Right hindlimb (tissue), 1 donor: ENCODE measurements at regions not wholly inside any gene's neighbourhood (a gene's known extent, or its start where the extent isn't known, plus 50 kb on each side); places are given as distances from the start of the nearest gene placed in this dataset.
"Not testable (repeated sequence)": the region's sequence is repeated elsewhere in the genome, so short reads cannot be mapped to it uniquely, and the experiment has no call there.

Experiments
- DNase-seq: peaks from one replicate; pipeline ENCODE4 v3.0.0-alpha.2; 2018

DNA sequence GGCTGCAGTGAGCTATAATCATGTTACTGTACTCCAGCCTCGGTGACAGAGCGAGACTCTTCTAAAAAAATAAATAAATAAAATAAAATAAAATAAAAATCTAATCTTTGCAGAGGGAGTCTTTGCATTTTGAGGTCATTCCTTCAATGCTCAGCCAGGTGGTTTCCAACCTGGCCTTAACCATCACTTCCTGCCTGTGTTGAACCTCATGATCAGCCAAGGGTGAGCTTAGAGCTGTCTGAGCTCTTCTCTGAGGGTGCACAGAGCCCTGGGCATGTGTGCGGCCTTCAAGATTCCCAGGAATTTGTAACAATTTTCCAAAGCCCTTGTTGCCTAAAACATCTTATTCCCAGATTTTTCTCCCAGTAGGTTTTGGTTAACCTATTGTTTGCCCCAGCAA lies 94.3 kb downstream of the KCNJ12 start:
- DNase-seq: not testable (repeated sequence)

DNA sequence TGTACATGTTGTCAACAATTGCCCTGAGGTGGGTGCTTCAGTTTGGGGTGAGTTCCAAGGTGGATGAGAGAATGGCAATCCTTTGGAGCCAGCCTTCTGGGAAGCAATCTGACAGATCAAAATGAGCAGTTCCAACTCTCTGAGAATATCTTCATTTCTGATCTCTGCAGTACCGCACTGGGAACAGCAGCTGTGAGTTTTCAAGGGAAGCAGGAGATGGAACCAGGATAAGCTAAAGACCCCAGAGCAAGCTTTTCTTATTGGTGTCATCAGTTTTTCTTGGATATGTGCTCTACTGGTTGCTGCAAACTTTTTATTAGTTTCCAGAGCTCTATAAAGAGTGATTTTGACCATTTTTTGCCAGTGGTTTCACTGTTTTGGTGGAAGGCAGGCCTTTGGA lies 94.7 kb downstream of the KCNJ12 start:
- DNase-seq: no peak

DNA sequence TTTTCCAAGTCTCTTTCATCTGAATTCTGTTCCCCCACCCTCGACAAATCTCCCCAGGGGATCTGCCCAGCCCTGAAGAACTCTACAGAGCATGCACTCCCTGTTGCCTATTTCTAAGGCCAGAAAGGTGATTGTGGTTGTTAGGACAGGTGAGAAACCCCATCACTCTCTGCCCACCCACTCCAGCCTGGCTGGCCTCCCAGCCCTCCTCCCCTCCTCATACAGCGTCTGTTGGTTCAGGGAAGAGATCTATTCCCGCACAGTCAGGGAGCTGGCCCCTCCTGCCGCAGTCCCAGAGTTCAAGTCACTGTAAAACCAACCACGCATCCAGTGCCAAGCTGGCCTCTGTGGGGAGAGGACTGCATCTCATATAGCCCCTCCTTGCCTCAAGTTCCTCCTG lies 98.7 kb downstream of the KCNJ12 start:
- DNase-seq: no peak

DNA sequence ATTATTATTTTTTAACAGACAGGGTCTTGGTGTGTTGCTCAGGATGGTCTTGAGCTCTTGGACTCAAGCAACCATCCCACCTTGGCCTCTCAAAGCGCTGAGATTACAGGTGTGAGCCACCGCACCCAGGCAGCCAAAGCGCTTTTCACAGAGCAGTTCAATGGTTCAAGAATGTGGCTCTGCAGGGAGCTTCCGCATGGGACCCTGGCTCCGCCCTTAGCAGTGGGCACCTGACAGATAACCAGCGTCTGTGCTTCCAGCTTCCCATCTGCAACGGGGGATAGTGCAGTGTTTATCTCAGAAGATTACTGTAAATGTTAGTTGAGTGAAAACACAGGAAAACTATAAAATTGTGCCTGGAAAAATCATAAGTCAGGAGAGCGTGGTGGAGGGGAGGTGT lies 99.4 kb downstream of the KCNJ12 start:
- no peak for DNase-seq

- DNase-seq: no peak
These were observed 100.7 kb downstream of the KCNJ12 start for GRCh38 chr17:21476867-21477266.

GRCh38 chr17:21482189-21482865 lies 106.2 kb downstream of the KCNJ12 start:
- no peak for DNase-seq

DNA sequence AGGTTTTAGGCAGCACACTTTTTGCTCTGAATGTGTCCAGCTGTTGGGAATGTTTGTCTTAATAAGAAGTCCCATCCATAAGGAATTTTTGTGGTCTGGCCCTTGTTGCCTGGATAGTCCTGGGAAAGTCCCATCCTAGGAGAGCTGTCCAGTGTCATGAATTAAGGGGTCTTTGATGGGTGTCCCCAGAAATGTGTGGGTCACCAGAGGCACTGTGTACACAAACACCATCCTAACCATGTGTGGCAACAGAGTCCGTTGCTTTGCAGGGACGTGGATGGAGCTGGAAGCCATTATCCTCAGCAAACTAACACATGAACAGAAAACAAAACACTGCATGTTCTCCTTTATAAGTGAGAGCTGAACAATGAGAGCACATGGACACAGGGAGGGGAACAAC lies 111.9 kb downstream of the KCNJ12 start:
- not testable (repeated sequence) for DNase-seq

DNA sequence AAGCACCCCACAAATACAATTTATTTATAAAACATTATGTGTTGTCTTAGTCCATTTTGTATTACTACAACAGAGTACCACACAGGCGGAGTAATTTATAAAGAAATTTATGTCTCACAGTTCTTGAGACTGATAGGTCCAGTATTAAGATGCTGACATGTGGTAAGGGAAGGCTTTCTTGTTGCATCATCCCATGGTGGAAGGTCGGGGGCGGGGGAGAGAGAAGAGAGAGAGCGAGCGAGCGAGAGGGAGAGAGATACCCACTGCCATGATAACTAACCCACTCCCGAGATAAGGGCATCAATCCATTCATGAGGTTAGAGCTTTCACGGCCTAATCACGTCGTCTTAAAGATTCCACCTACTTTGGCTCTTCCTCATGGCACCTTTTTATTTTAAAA lies 117.8 kb downstream of the KCNJ12 start:
- DNase-seq: no peak

GRCh38 chr17:21495281-21495680 lies 119.1 kb downstream of the KCNJ12 start:
- DNase-seq: no peak

- no peak for DNase-seq
These were observed 123.9 kb downstream of the KCNJ12 start for GRCh38 chr17:21500064-21500463.

GRCh38 chr17:21501927-21502700 lies 126.0 kb downstream of the KCNJ12 start:
- DNase-seq: not testable (repeated sequence)

DNA sequence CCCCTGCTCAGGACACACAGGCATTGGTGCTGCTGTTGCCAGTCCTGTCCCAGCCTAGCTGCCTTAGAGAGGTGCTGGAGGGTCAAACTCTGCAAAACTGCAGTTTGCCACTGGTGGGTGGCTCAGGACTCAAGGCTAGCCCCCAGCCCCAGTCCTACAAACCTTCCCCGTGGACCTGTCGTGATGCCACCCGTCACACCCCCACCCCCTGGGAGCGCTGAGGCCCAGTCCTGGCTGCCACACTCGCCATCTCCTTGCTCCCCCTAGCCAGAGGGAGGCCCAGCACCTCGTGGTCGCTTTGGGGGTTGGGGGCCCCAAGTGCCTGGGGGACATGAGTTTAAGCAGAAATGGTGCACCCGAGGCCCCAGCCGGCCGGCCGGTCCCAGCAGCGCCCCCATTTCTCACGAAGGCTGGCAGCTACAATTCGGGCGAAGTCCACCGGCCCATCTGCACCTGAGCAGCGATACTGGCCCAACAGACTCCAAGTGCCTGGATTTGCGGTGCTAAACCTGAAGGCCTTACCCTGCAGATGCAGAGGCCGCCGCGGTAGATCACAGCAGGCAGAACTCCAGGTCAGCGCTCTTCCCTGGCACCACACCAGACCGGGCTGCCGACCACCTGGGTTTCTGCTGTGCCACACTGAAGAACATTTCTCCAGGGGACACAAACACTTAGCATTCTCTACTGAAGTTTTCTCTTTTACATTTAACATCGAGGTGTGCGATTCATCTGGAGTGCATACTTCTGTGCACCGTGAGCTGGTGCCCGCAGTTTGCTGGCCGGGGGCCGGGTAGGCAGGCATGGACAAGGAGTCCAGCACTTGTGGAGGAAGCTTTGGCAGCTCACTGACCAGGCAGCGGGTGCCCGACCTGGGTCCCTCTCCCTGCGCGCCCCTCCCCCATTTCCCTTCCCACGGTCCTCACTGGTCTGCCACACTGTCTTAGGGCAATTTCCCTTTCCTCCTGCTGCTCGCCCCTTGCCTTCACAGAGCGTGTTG lies 130.0 kb downstream of the KCNJ12 start:
- DNase-seq: no peak

DNA sequence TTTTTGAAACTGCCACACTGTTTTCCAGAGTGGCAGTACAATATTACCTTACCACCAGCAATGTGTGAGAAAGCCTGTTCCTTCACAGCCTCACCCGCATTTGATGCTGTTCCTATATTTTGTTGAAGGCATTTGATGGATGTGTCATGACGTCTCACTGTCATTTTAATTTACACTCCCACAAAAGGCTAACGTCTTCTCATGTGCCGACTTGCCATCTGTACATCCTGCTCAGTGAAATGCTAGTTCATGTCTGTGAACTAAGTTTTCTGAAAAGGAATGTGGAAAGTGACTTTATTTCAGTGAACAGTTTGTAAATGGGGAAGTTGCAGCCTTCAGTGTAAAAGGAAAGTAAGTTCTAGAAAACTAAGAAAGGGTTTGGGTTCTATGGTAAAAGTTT lies 131.6 kb downstream of the KCNJ12 start:
- DNase-seq: not testable (repeated sequence)

- DNase-seq: no peak
These were observed 132.1 kb downstream of the KCNJ12 start for GRCh38 chr17:21508211-21508610.

DNA sequence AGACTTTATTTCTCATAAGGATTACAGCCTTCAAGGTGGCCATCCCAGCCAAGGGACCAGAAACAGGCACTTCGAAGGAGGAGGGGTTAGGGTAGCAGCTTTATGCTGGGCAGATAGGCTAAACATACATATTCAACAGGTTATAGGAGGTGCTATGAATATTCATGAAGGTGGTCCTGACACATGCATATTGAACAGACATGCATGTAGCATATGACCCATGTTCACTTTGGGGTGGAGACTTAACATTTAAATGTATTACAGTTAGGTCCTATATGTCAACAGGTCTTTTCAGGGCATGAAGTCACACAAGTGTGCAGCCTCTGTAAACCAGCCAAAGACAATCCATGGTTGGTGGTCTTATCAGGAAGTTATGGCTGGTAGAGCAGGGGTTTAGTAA lies 133.2 kb downstream of the KCNJ12 start:
- not testable (repeated sequence) for DNase-seq

- no peak for DNase-seq
These were observed 134.7 kb downstream of the KCNJ12 start for GRCh38 chr17:21510686-21511362.

GRCh38 chr17:21511363-21512195 lies 135.4 kb downstream of the KCNJ12 start:
- peak; percentile 90 for DNase-seq

DNA sequence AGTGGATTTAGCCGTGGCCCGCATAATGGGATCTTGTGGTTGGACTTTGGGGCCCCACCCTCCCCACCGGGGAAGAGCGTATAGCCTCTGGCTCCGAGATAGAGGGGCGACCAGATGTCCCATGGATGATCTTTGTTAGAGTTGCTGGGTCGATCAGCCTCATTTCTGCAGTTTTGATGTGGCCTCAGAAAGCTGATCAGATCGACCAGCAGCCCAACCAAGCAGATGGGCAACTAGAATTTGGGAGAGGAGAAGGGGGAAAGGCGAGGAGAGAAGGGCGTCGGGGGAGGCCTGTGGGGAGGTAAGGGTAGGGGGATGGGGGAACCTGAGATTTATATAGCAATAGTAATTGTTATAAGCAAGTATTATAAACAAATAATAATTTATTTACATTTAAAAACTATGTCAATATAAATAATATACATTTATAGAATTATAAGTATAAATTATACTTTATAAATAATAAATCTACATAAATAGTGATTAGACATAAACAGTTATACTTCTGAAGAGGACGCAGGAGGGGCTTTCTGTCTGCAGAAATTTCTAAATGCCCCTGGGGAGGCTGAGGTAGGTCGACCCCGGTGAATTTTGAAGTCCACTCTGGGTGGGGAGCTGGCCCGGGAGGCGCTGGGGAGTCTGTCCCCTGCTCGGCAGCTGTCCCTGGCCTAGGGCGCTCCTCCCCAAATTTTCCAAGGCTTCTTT lies 136.3 kb downstream of the KCNJ12 start:
- DNase-seq: no peak

GRCh38 chr17:21513012-21513570 lies 136.9 kb downstream of the KCNJ12 start:
- DNase-seq: peak; percentile 83

GRCh38 chr17:21514567-21514966 lies 138.4 kb downstream of the KCNJ12 start:
- DNase-seq: not testable (repeated sequence)
